HUDEP-2 (cell line): ENCODE measurements at regions not wholly inside any gene's neighbourhood (a gene's known extent, or its start where the extent isn't known, plus 50 kb on each side); places are given as distances from the start of the nearest gene placed in this dataset.

ENCODE experiments used
- DNase-seq, 76 experiments: peaks; one replicate each; lab custom pipeline; 2025; ENCODE audit not compliant: unreplicated experiment in 76 of 76; lab: John Stamatoyannopoulos, UW

GRCh38 chr3:189455009-189455408, 176.2 kb upstream of the TP63 start:
- DNase-seq = no peak

- no peak for DNase-seq
These were observed 175.4 kb upstream of the TP63 start for GRCh38 chr3:189455641-189456417.

GRCh38 chr3:189457201-189457607, 174.0 kb upstream of the TP63 start:
- no peak for DNase-seq

GRCh38 chr3:189457631-189458412, 173.4 kb upstream of the TP63 start:
- no peak for DNase-seq

GRCh38 chr3:189458528-189458927, 172.7 kb upstream of the TP63 start:
- peak in 1 of 76 experiments; percentile 0 for DNase-seq

- DNase-seq = no peak
These were observed 172.0 kb upstream of the TP63 start for GRCh38 chr3:189459231-189459630.

GRCh38 chr3:189460511-189460910, 170.7 kb upstream of the TP63 start:
- DNase-seq = no peak

- DNase-seq = no peak
These were observed 166.4 kb upstream of the TP63 start for GRCh38 chr3:189464799-189465198.

- DNase-seq = no peak
These were observed 165.2 kb upstream of the TP63 start for GRCh38 chr3:189466004-189466403.

- no peak for DNase-seq
These were observed 163.7 kb upstream of the TP63 start for GRCh38 chr3:189467451-189467850.

GRCh38 chr3:189474944-189475343, 156.2 kb upstream of the TP63 start:
- no peak for DNase-seq

- DNase-seq = no peak
These were observed 153.6 kb upstream of the TP63 start for GRCh38 chr3:189477614-189478013.

GRCh38 chr3:189486556-189486955, 144.6 kb upstream of the TP63 start:
- DNase-seq = no peak

- DNase-seq = no peak
These were observed 142.9 kb upstream of the TP63 start for GRCh38 chr3:189488241-189488767.

- DNase-seq = no peak
These were observed 140.9 kb upstream of the TP63 start for GRCh38 chr3:189490337-189490736.

- no peak for DNase-seq
These were observed 140.4 kb upstream of the TP63 start for GRCh38 chr3:189490749-189491148.

GRCh38 chr3:189491831-189492230, 139.4 kb upstream of the TP63 start:
- no peak for DNase-seq

- no peak for DNase-seq
These were observed 137.9 kb upstream of the TP63 start for GRCh38 chr3:189493271-189493670.

GRCh38 chr3:189494632-189495031, 136.6 kb upstream of the TP63 start:
- DNase-seq = no peak

GRCh38 chr3:189496375-189497138, 134.6 kb upstream of the TP63 start:
- no peak for DNase-seq
